Brain microvascular endothelial cell (primary cell): ENCODE measurements at regions not wholly inside any gene's neighbourhood (a gene's known extent, or its start where the extent isn't known, plus 50 kb on each side); places are given as distances from the start of the nearest gene placed in this dataset.

ENCODE experiments used
- DNase-seq: peaks from one replicate; pipeline ENCODE4 v3.0.0-alpha.2; 2020
- H3K27ac ChIP-seq: fragments of 250-450 bp; sonication (Bioruptor Pico); 2 replicates; pipeline ENCODE4 v1.5.1; 2020; ENCODE audit warnings: mild to moderate bottlenecking, moderate library complexity
- H3K27me3 ChIP-seq: fragments of 250-450 bp; sonication (Bioruptor Pico); replicated peaks from 2 replicates; pipeline ENCODE4 v1.5.1; 2020; ENCODE audit warnings: mild to moderate bottlenecking
- H3K36me3 ChIP-seq: fragments of 250-450 bp; sonication (Bioruptor Pico); replicated peaks from 2 replicates; pipeline ENCODE4 v1.5.1; 2020; ENCODE audit warnings: mild to moderate bottlenecking
- H3K4me3 ChIP-seq: 2 replicates; pipeline ENCODE4 v1.5.1; 2011; ENCODE audit warnings: low read depth, mild to moderate bottlenecking, control low read depth, low read length, moderate library complexity
- in situ Hi-C: cut with HindIII; loops from 2 replicates; pipeline ENCODE4 v1.10.0; 2017; ENCODE audit warnings: low sequenced_read_pairs, low pct_ligation_motif_present
- TF ChIP-seq, protein P1 (sequence below): IDR thresholded peaks from 2 replicates; pipeline ENCODE4 v1.5.1; 2011; ENCODE audit warnings: low read depth, mild to moderate bottlenecking, moderate library complexity, low read length, control low read depth, inconsistent platforms; ENCODE audit errors: missing control alignments

DNA sequence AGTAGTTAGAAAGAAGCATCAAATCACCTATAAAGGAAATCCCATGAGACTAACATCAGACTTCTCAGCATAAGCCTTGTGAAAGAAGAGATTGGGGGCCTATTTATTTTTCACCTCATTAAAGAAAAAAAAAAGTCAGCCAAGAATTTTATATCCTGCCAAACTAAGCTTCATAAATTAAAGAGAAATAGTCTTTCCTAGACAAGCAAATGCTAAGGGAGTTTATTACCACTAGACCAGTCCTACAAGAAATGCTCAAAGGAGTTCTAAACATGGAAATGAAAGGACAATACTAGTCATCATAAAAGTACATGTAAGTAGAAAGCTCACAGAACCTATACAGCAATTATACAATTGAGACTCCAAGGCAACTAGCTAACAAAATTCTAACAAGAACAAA, 96.5 kb upstream of the OLIG3 start:
- H3K27ac ChIP-seq: no peak overlapping the region
- DNase-seq: no peak
- H3K36me3 ChIP-seq: no peaks in the 10 kb centered on the region
- no peak overlapping the region for H3K4me3 ChIP-seq
- TF ChIP-seq, protein P1, sequence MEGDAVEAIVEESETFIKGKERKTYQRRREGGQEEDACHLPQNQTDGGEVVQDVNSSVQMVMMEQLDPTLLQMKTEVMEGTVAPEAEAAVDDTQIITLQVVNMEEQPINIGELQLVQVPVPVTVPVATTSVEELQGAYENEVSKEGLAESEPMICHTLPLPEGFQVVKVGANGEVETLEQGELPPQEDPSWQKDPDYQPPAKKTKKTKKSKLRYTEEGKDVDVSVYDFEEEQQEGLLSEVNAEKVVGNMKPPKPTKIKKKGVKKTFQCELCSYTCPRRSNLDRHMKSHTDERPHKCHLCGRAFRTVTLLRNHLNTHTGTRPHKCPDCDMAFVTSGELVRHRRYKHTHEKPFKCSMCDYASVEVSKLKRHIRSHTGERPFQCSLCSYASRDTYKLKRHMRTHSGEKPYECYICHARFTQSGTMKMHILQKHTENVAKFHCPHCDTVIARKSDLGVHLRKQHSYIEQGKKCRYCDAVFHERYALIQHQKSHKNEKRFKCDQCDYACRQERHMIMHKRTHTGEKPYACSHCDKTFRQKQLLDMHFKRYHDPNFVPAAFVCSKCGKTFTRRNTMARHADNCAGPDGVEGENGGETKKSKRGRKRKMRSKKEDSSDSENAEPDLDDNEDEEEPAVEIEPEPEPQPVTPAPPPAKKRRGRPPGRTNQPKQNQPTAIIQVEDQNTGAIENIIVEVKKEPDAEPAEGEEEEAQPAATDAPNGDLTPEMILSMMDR: no peak
- H3K27me3 ChIP-seq: no peaks in the 10 kb centered on the region
- in situ Hi-C loops: no loop called here

DNA sequence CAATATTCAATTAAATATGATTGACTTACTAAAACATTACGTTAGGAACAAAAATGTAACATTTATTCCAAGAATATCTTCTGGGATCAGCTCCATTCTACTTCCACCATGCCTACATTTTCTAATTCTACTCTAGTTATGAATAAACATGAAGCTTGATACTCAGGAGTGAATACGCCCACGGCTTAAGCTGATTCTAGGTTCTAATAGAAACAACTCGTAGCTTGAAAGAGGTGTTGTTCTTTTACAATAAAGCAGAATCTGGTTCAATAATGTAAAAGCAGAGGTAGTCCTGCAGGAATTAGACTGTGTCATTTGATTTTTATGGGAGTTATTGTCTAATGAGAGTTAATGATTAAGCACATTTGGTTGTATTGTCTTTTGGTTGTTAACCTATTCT, 107.3 kb upstream of the OLIG3 start:
- no peak for DNase-seq
- Histone ChIP-seq H3K4me3 (no peak overlapping the region), H3K36me3 (no peaks in the 10 kb centered on the region), H3K27me3 (peaks cover 3% of the 10 kb centered on the region), H3K27ac (no peak overlapping the region)
- in situ Hi-C loops: no loop called here
- TF ChIP-seq, protein P1: no peak

DNA sequence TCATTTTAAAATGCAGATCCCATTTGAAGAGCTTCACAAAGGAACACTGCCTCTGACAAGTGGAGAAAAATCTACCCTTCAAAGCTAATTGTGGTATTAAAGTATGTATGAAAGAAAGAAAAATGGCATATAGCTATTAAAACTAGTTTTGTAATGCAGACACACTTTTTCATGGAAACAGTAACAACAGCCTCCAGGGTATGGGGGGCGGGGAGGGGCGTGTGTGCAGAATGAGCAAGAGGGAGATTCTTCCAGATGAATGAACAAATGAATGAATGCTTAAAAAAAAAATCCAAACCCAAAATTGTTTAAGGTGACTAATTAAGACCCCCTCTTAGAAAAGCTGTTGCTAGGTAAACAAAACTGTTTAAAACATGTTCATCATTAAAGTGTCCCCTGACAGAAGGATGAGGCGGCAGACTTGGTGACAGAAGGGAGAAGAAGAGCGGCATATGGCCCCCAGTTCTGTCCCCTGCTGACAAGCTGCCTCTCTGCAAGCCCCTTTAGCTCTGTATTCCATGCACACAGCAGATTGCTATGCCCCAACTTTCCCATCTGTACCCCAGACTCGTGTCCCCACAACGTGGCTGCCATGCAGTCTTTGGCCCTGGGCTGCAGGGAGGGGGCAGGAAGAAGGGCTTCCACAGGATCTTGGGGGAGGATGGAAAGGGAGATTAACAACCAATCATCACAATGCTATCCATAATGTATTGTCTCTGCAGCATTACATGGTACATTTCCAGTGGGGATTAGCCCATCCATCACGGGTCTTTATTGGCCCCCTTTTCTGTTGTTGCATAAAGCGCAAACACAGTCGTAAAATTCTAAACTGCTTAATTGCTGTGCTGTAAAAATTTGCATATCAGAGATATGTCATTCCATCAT, 108.4 kb upstream of the OLIG3 start:
- Histone ChIP-seq H3K27ac (no peak overlapping the region), H3K4me3 (no peak overlapping the region), H3K36me3 (no peaks in the 10 kb centered on the region), H3K27me3 (peaks cover 3% of the 10 kb centered on the region)
- in situ Hi-C loops: no loop called here
- no peak for DNase-seq
- TF ChIP-seq, protein P1: no peak

DNA sequence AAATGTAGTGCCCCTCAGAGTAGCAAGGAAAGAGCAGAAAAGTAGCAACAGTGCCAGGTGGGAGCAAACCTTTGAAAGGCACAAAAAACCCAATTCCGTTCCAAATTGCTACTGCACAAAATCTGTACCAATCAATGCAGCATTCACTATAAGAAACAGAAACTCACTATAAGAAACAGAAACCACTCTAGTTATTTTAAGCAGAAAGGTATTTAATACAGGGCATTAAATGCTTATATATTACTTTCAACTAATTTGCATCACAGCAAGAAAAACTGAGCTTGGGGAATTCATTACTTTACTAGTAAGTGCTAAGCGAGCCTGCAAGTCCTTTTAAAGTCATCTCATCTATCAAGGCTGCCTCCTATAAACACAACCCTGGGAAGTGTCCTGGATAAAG, 116.5 kb upstream of the OLIG3 start:
- TF ChIP-seq, protein P1: no peak
- no peak overlapping the region for H3K27ac ChIP-seq
- no peaks in the 10 kb centered on the region for H3K36me3 ChIP-seq
- H3K27me3 ChIP-seq: peaks cover 2% of the 10 kb centered on the region
- no peak for DNase-seq
- H3K4me3 ChIP-seq: no peak overlapping the region
- in situ Hi-C loops: no loop called here

DNA sequence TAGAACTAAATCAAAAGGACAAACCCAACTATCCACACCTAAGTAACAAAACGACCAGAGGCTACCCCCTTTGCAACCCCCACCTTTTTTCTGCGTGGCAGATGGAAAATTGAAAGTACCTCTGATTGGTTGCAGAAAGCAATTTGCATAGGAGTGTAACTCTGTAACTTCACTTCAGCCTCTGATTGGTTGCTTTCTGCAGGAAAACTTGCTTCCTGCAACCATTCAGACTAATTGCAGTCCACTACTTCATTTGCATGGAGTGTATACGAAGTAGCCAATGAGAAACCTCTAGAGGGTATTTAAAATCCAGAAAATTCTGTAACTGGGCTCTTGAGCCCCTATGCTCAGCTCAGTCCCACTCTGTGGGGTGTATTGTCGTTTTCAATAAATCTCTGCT, 129.1 kb upstream of the OLIG3 start:
- no peak for DNase-seq
- in situ Hi-C loops: no loop called here
- TF ChIP-seq, protein P1: no peak
- H3K27me3 ChIP-seq: no peaks in the 10 kb centered on the region
- no peak overlapping the region for H3K27ac ChIP-seq
- no peak overlapping the region for H3K4me3 ChIP-seq
- H3K36me3 ChIP-seq: no peaks in the 10 kb centered on the region
